ENCODE measurements at regions not wholly inside any gene's neighbourhood (a gene's known extent, or its start where the extent isn't known, plus 50 kb on each side); places are given as distances from the start of the nearest gene placed in this dataset.

- TF ChIP-seq CTCF (conservative IDR thresholded peaks at IDR 0.05; ENCODE audit: low read length) (no peak), EZH2phosphoT487 (IDR thresholded peaks at IDR 0.05; ENCODE audit: borderline replicate concordance) (no peak)
Observed at GRCh38 chr4:58962424-58962823, 1852.2 kb upstream of the IGFBP7 start.
